Head of caudate nucleus (tissue), 42 donors: ENCODE measurements at regions not wholly inside any gene's neighbourhood (a gene's known extent, or its start where the extent isn't known, plus 50 kb on each side); places are given as distances from the start of the nearest gene placed in this dataset.

ENCODE experiments used
- DNase-seq, 42 donors: peaks; one replicate each; pipeline versions ENCODE4 v3.0.0 to v3.0.0-alpha.2; 2020 to 2021; ENCODE audit warnings: mixed read lengths in 7 of 42
- intact Hi-C: fragments of 100-400 bp; cut with DNase I; formaldehyde crosslinking; loops from one replicate; pipeline ENCODE4 v1.15.0; 2022

- intact Hi-C loops: no loop called here
- no peak for DNase-seq
Observed at GRCh38 chr5:45179686-45180085, 370.9 kb downstream of the MRPS30 start.

GRCh38 chr5:45189042-45189441 is 380.3 kb downstream of the MRPS30 start:
- intact Hi-C loops: no loop called here
- no peak for DNase-seq

- intact Hi-C loops: no loop called here
- DNase-seq: no peak
Observed at GRCh38 chr5:45189481-45189880, 380.7 kb downstream of the MRPS30 start.

DNA sequence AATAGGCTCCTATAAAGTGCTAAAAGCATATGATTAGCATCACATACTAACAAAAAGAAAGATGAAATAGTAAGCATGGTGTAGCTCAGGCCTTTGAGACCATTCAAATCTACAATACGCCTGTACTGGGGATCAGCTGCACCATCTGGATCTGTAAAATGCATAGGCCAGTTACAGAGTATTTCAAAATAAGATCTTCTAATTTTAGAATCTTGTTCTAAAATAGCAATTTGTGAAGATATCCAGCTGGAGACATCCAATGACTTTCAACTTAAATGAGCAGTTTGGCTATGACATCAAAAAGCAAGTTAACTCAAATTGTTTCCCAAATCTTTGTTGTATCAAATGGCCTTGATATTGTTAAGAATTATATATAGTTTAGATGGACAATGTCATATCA is 386.3 kb downstream of the MRPS30 start:
- no peak for DNase-seq
- intact Hi-C loops: no loop called here
